ENCODE measurements at regions not wholly inside any gene's neighbourhood (a gene's known extent, or its start where the extent isn't known, plus 50 kb on each side); places are given as distances from the start of the nearest gene placed in this dataset.

DNA sequence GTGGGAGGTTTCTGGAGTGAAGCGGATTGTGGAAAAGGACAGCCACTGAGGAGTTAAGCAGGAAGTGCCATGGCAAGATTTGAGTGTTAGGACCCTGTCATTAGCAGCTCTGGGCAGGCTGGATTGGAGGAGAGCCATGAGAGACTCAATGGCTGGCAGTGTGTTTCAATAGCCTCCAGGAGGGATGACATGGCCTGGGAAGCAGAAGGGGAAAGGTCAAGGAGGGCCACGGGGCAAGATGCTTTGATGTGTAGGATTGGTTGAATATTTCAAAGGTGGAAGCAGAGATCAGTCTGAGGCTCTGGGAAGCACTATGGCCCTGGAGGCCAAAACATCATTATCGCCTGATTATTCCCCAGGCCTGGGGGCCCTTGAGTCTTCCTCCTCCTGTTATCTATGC lies 229.0 kb upstream of the HS6ST1 start:
- Histone ChIP-seq H3K27ac (no peak overlapping the region), H3K4me3 (no peak overlapping the region)
- TF ChIP-seq, protein P1, sequence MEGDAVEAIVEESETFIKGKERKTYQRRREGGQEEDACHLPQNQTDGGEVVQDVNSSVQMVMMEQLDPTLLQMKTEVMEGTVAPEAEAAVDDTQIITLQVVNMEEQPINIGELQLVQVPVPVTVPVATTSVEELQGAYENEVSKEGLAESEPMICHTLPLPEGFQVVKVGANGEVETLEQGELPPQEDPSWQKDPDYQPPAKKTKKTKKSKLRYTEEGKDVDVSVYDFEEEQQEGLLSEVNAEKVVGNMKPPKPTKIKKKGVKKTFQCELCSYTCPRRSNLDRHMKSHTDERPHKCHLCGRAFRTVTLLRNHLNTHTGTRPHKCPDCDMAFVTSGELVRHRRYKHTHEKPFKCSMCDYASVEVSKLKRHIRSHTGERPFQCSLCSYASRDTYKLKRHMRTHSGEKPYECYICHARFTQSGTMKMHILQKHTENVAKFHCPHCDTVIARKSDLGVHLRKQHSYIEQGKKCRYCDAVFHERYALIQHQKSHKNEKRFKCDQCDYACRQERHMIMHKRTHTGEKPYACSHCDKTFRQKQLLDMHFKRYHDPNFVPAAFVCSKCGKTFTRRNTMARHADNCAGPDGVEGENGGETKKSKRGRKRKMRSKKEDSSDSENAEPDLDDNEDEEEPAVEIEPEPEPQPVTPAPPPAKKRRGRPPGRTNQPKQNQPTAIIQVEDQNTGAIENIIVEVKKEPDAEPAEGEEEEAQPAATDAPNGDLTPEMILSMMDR (IDR thresholded peaks at IDR 0.05) = no peak
- DNase-seq (ENCODE audit: low spot score) = no peak

DNA sequence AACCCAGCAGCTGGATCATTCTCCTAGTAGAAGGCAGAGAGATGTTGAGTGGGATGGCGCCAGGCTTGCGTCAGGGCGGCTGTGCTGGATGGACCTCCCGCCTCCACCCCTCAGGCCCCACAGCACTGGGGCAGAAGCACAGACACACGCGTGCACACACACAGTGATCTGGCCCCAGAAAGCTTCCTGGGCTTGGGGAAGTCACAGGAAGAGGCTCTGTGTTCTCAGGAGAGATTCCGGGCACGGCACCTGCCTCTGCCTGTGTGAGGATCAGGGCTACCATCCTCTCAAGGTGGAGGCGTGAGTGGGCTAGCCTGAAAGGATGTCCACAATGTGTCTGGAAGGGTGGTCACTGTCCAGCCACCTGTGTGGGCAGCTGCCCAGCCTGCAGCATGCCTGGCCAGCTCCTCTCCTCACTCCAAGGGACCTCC lies 229.8 kb upstream of the HS6ST1 start:
- TF ChIP-seq, protein P1 (IDR thresholded peaks at IDR 0.05) = no peak
- Histone ChIP-seq H3K27ac (no peak overlapping the region), H3K4me3 (no peak overlapping the region)
- no peak for DNase-seq (ENCODE audit: low spot score)

DNA sequence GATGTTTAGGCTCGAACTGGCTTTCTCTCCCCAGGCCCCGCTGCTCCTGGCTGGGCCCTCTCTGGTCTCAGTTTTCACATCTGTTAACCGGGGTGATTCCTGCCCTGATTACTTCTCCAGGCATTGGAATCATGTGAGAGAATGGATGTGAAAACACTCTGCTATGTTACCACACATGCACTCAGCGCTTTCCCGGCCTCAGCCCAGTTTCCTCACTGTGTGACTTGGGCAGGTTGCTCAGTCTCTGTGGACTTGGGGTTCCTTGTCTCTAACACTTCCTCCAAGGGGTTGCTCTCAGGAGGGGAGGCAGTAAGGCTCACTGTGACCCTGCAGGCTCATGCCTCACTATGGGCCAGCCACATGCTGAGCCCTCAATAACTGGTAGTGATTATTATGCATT lies 230.4 kb upstream of the HS6ST1 start:
- TF ChIP-seq, protein P1 (IDR thresholded peaks at IDR 0.05) = no peak
- DNase-seq (ENCODE audit: low spot score) = no peak
- Histone ChIP-seq H3K27ac (no peak overlapping the region), H3K4me3 (no peak overlapping the region)

DNA sequence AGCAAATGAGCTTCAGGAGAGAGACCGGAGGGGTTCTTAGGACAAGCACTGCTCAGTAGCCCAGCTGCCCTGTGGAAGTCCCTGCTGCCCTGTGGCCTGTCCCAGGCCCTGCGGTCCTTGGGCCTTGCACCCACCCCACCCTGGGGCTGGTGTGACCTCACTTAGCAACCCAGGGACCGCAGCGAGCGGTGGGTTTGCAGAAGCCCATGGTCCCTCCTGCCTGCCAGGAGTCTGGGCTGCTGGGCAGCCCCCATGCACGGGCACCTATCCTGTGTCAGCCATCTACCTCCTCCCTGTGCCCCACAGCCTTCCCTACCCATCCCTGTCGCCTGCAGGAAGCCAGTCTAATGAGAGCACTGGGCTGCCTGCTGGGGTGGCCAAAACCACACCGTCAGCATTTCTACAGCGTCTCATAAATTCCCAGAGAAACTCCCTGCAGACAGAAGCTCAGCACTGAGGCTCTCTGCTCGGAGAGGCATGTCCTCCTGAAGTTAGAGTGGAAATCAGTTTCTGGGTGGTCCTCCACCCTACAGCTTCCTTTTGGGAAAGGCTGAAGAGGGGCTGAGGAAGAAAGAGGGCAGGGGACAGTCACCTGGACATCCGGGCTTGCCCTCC lies 231.1 kb upstream of the HS6ST1 start:
- TF ChIP-seq, protein P1 (IDR thresholded peaks at IDR 0.05) = no peak
- Histone ChIP-seq H3K4me3 (no peak overlapping the region), H3K27ac (no peak overlapping the region)
- no peak for DNase-seq (ENCODE audit: low spot score)

DNA sequence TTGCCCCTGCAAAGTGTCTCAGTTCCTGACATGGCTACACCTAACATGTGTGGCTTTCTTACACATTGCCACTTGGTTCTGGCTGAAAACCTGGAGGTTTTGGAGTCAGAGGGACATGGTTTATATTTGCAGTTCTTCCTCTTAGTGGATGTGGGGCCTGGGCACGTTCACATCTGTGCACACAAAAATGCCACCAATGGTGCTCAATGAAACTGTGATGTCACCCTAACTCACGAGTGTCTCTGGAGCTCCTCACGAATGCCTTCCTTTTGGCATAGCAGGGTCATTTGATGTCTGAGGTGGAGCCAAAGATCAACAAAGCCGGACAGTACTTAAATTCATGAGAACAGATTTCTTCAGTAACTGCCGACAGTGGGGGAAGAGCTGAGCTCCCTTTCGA lies 231.7 kb upstream of the HS6ST1 start:
- no peak overlapping the region for H3K27ac ChIP-seq
- H3K4me3 ChIP-seq = no peak overlapping the region
- TF ChIP-seq, protein P1 (IDR thresholded peaks at IDR 0.05) = no peak
- no peak for DNase-seq (ENCODE audit: low spot score)

DNA sequence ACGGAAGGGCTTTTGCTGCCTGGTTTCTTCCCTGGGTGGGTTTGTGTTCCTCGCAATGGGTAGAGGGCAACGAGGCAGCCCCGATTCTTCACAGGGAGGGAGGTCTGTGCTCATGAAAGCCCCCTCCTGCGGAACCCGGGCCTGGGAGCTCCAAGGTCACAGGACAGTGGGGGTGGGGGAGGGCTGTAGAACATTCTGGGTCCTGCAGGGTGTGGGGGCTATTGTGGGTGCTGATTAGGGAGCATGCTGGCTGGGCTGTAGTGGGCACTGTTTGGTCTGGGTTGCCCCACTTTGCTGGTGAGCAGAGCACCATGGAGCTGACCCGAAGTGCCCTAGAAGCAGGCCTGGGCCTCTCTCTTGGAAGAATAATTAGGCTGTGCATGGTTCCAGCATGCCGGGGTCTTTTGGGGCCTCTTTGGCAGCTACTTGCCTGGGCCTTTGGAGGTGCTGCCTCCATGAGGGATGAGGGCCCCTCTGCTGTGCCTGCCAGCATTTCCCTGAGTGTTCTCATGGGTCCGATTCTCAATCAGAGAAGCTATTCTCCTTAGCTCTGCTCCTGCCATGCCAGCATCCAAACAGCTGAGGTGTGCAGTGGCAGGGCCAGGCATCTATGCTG lies 232.2 kb upstream of the HS6ST1 start:
- Histone ChIP-seq H3K27ac (no peak overlapping the region), H3K4me3 (no peak overlapping the region)
- no peak for DNase-seq (ENCODE audit: low spot score)
- TF ChIP-seq, protein P1 (IDR thresholded peaks at IDR 0.05) = no peak

DNA sequence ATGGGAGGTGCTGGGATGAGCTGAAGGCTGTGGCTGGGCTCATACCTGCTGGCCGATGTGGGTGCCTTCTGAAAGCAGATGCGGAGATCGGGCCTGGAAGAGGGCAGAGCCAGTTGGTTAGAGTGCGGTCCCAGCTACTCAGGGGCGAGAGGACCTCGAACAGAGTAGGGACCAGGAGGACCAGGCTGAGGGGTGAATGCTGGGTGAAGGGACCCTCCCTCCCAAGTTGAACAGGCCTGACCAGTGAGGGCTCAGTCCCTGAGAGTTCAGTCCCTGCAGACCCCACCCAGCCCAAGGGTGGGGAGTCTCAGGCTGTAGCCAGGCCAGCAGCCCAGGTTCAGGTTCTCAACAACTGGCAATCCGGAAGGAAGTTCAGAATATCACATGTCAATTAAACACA lies 232.8 kb upstream of the HS6ST1 start:
- no peak overlapping the region for H3K4me3 ChIP-seq
- TF ChIP-seq, protein P1 (IDR thresholded peaks at IDR 0.05) = no peak
- no peak for DNase-seq (ENCODE audit: low spot score)
- H3K27ac ChIP-seq = no peak overlapping the region

Measured in coronary artery (tissue), 2 donors.